Tibial nerve (tissue), 4 donors: ENCODE measurements at regions not wholly inside any gene's neighbourhood (a gene's known extent, or its start where the extent isn't known, plus 50 kb on each side); places are given as distances from the start of the nearest gene placed in this dataset.

ENCODE experiments used
- EP300 ChIP-seq, 2 donors: sonication (generic); formaldehyde crosslinking; IDR thresholded peaks; one replicate each; pipeline ENCODE4 v1.6.1; 2017; ENCODE audit warnings: antibody characterized with exemption in 2 of 2, mild to moderate bottlenecking in 1 of 2
- POLR2A ChIP-seq, 2 donors: fragments of 450-650 bp; IDR thresholded peaks; one replicate each; pipeline ENCODE4 v1.6.1; 2017; ENCODE audit warnings: antibody characterized with exemption in 2 of 2, mild to moderate bottlenecking in 2 of 2, moderate library complexity in 2 of 2
- TF ChIP-seq, protein P1 (sequence below), 5 experiments: fragments of 200-600 bp in 3 of 5; fragments of 450-650 bp in 2 of 5; sonication (generic) in 3 of 5; IDR thresholded peaks; one replicate each; pipeline ENCODE4 v1.5.1; 2016 to 2019; ENCODE audit warnings: antibody characterized with exemption in 5 of 5, mild to moderate bottlenecking in 3 of 5, moderate library complexity in 2 of 5

DNA sequence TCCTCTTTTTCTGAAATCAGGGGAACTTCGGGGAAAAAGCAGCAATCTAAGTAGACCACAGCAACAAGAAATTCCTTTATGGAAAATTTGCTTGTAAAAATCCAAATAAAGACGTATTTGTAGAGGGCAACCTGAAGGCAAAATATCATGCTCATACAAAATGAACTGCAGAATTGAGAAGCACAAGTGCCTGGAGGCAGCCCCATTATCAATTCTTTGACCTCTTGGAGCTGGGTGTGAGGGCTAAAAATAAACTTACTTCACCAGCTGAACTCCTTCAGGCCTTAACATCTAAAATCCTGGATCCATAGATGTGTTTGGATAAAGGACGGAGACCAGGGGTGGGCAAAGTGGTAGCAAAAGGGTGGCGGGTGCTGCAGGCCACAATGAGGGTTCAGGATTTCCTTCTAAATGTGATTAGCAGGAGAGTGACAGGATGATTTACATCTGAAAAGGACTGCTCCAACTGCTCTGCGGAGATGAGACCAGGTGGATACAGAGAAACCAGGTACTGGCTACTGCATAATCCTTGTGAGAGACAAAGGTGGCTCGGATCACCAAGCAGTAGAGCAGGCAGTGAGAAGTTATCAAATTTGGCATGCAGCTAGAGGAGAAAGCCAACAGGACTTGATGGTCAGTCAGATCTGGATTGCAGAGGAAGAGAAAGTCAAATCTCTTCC lies 81.7 kb upstream of the TJP1 start:
- TF ChIP-seq, protein P1, sequence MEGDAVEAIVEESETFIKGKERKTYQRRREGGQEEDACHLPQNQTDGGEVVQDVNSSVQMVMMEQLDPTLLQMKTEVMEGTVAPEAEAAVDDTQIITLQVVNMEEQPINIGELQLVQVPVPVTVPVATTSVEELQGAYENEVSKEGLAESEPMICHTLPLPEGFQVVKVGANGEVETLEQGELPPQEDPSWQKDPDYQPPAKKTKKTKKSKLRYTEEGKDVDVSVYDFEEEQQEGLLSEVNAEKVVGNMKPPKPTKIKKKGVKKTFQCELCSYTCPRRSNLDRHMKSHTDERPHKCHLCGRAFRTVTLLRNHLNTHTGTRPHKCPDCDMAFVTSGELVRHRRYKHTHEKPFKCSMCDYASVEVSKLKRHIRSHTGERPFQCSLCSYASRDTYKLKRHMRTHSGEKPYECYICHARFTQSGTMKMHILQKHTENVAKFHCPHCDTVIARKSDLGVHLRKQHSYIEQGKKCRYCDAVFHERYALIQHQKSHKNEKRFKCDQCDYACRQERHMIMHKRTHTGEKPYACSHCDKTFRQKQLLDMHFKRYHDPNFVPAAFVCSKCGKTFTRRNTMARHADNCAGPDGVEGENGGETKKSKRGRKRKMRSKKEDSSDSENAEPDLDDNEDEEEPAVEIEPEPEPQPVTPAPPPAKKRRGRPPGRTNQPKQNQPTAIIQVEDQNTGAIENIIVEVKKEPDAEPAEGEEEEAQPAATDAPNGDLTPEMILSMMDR (IDR thresholded peaks at IDR 0.05), result no peak
- TF ChIP-seq EP300 (IDR thresholded peaks at IDR 0.05), result no peak
- no peak for TF ChIP-seq POLR2A (IDR thresholded peaks at IDR 0.05)
